Naive thymus-derived CD4-positive, alpha-beta T cell (primary cell): ENCODE measurements at regions not wholly inside any gene's neighbourhood (a gene's known extent, or its start where the extent isn't known, plus 50 kb on each side); places are given as distances from the start of the nearest gene placed in this dataset.

Experiments
- ATAC-seq: fragments of 150-1000 bp; cut with Tn5 transposase; 2 replicates; pipeline ENCODE4 v1.10.0; 2021; ENCODE audit warnings: mild to moderate bottlenecking, moderate library complexity
- CTCF ChIA-PET: fragments of 350-600 bp; sonication (Branson Sonifier 250); formaldehyde crosslinking; loops from one replicate; lab custom pipeline; 2021; ENCODE audit warnings: antibody characterized with exemption; lab: Charles Lee
- POLR2A ChIA-PET: fragments of 350-600 bp; sonication (Branson Sonifier 250); formaldehyde crosslinking; loops from one replicate; lab custom pipeline; 2021; ENCODE audit warnings: antibody characterized with exemption, inconsistent platforms; lab: Charles Lee
- DNase-seq, 9 donors: peaks; one replicate each; pipeline versions ENCODE4 v3.0.0 to v3.0.0-alpha.2; 2020 to 2022; ENCODE audit warnings: mixed read lengths in 1 of 9
- H3K27ac ChIP-seq: one replicate; pipeline ENCODE4 v1.7.0; 2013; ENCODE audit warnings: mild to moderate bottlenecking, low read depth, low read length, moderate library complexity
- H3K27me3 ChIP-seq, 2 donors: one replicate each; pipeline ENCODE4 v1.7.0; 2013; ENCODE audit warnings: low read length in 2 of 2, mild to moderate bottlenecking in 2 of 2, moderate library complexity in 2 of 2; ENCODE audit not compliant: control insufficient read depth in 2 of 2, insufficient read depth in 2 of 2
- H3K36me3 ChIP-seq, 3 experiments: 1 replicate in 2 of 3; 2 replicates in 1 of 3; pipeline ENCODE4 v1.7.0; 2013; ENCODE audit warnings: low read length in 3 of 3, mild to moderate bottlenecking in 3 of 3, moderate library complexity in 1 of 3; ENCODE audit not compliant: insufficient read depth in 3 of 3, control insufficient read depth in 2 of 3
- H3K4me1 ChIP-seq, 2 donors: one replicate each; pipeline ENCODE4 v1.7.0; 2013; ENCODE audit warnings: low read length in 2 of 2, mild to moderate bottlenecking in 2 of 2, moderate library complexity in 1 of 2; ENCODE audit not compliant: control insufficient read depth in 2 of 2, insufficient read depth in 2 of 2
- H3K4me3 ChIP-seq: 2 replicates; pipeline ENCODE4 v1.7.0; 2013; ENCODE audit warnings: mild to moderate bottlenecking, low read length
- H3K9me3 ChIP-seq, 3 experiments: 1 replicate in 2 of 3; 2 replicates in 1 of 3; pipeline ENCODE4 v1.7.0; 2013; ENCODE audit warnings: low read length in 3 of 3; ENCODE audit not compliant: control insufficient read depth in 2 of 3
- H3K27ac Mint-ChIP-seq, 9 donors: one replicate each; pipeline ENCODE4 v1.8.0; 2020 to 2022; ENCODE audit warnings: mixed read lengths in 9 of 9, mild to moderate bottlenecking in 8 of 9, moderate library complexity in 5 of 9, inconsistent platforms in 2 of 9
- H3K27me3 Mint-ChIP-seq, 5 donors: one replicate each; pipeline ENCODE4 v1.8.0; 2021 to 2022; ENCODE audit warnings: mixed read lengths in 5 of 5, mild to moderate bottlenecking in 1 of 5
- H3K36me3 Mint-ChIP-seq, 5 donors: one replicate each; pipeline ENCODE4 v1.8.0; 2020 to 2022; ENCODE audit warnings: mixed read lengths in 5 of 5, mild to moderate bottlenecking in 3 of 5, inconsistent platforms in 1 of 5
- H3K4me1 Mint-ChIP-seq, 7 donors: one replicate each; pipeline ENCODE4 v1.8.0; 2020 to 2022; ENCODE audit warnings: mixed read lengths in 7 of 7, mild to moderate bottlenecking in 3 of 7, inconsistent platforms in 1 of 7
- H3K4me3 Mint-ChIP-seq, 10 donors: one replicate each; pipeline ENCODE4 v1.8.0; 2020 to 2022; ENCODE audit warnings: mild to moderate bottlenecking in 10 of 10, mixed read lengths in 10 of 10, moderate library complexity in 6 of 10, inconsistent platforms in 2 of 10
- H3K9me3 Mint-ChIP-seq, 11 donors: one replicate each; pipeline ENCODE4 v1.8.0; 2020 to 2022; ENCODE audit warnings: mixed read lengths in 11 of 11, mild to moderate bottlenecking in 4 of 11, inconsistent platforms in 1 of 11, moderate library complexity in 1 of 11
- intact Hi-C, 2 donors: fragments of 100-400 bp; cut with micrococcal nuclease; formaldehyde crosslinking; loops; one replicate each; pipeline ENCODE4 v1.15.1; 2023

GRCh38 chr1:219808790-219809189 is 119.6 kb downstream of the SLC30A10 start:
- no peaks in the 10 kb centered on the region for H3K36me3 Mint-ChIP-seq
- H3K9me3 ChIP-seq = no peaks in the 10 kb centered on the region
- H3K27me3 Mint-ChIP-seq = peaks cover 0 to 12% (median 11%) of the 10 kb centered on the region in 5 donors
- ATAC-seq (no peak), DNase-seq (no peak)
- no peaks in the 10 kb centered on the region for H3K27me3 ChIP-seq
- H3K9me3 Mint-ChIP-seq = peaks cover 0 to 8% (median 0%) of the 10 kb centered on the region in 11 donors
- POLR2A ChIA-PET = no interaction called here
- intact Hi-C loops = no loop called here
- H3K4me1 ChIP-seq = no peaks in the 10 kb centered on the region
- no peak overlapping the region for H3K27ac Mint-ChIP-seq
- no peak overlapping the region for H3K4me3 ChIP-seq
- CTCF ChIA-PET = no interaction called here
- no peaks in the 10 kb centered on the region for H3K36me3 ChIP-seq
- no peak overlapping the region for H3K4me3 Mint-ChIP-seq
- H3K4me1 Mint-ChIP-seq = no peaks in the 10 kb centered on the region
- no peak overlapping the region for H3K27ac ChIP-seq

- Mint-ChIP-seq H3K27ac (no peak overlapping the region), H3K4me3 (no peak overlapping the region), H3K4me1 (no peaks in the 10 kb centered on the region), H3K9me3 (peaks cover 0 to 8% (median 0%) of the 10 kb centered on the region in 11 donors), H3K27me3 (peaks cover 0 to 11% (median 11%) of the 10 kb centered on the region in 5 donors), H3K36me3 (no peaks in the 10 kb centered on the region)
- ATAC-seq = no peak
- Histone ChIP-seq H3K4me1 (no peaks in the 10 kb centered on the region), H3K36me3 (no peaks in the 10 kb centered on the region), H3K27me3 (no peaks in the 10 kb centered on the region), H3K9me3 (no peaks in the 10 kb centered on the region), H3K27ac (no peak overlapping the region), H3K4me3 (no peak overlapping the region)
- DNase-seq = no peak
- POLR2A ChIA-PET = no interaction called here
- CTCF ChIA-PET = no interaction called here
- intact Hi-C loops = no loop called here
Measured at GRCh38 chr1:219806642-219807041, 121.7 kb downstream of the SLC30A10 start.

GRCh38 chr1:219806020-219806419 is 122.3 kb downstream of the SLC30A10 start:
- no peaks in the 10 kb centered on the region for H3K4me1 Mint-ChIP-seq
- H3K4me3 Mint-ChIP-seq = no peak overlapping the region
- Histone ChIP-seq H3K36me3 (no peaks in the 10 kb centered on the region), H3K4me1 (no peaks in the 10 kb centered on the region), H3K27me3 (no peaks in the 10 kb centered on the region), H3K9me3 (no peaks in the 10 kb centered on the region), H3K4me3 (no peak overlapping the region), H3K27ac (no peak overlapping the region)
- ATAC-seq (no peak), DNase-seq (no peak)
- ChIA-PET CTCF (no interaction called here), POLR2A (no interaction called here)
- peaks cover 0 to 11% (median 6%) of the 10 kb centered on the region in 5 donors for H3K27me3 Mint-ChIP-seq
- no peak overlapping the region for H3K27ac Mint-ChIP-seq
- peaks cover 0 to 8% (median 0%) of the 10 kb centered on the region in 11 donors for H3K9me3 Mint-ChIP-seq
- intact Hi-C loops = no loop called here
- no peaks in the 10 kb centered on the region for H3K36me3 Mint-ChIP-seq

- H3K9me3 ChIP-seq = no peaks in the 10 kb centered on the region
- no peak for DNase-seq
- intact Hi-C loops = no loop called here
- H3K27me3 ChIP-seq = no peaks in the 10 kb centered on the region
- Mint-ChIP-seq H3K4me3 (no peak overlapping the region), H3K9me3 (peaks cover 0 to 8% (median 0%) of the 10 kb centered on the region in 11 donors), H3K27me3 (peaks cover 0 to 11% (median 5%) of the 10 kb centered on the region in 5 donors), H3K27ac (no peak overlapping the region), H3K4me1 (no peaks in the 10 kb centered on the region), H3K36me3 (no peaks in the 10 kb centered on the region)
- ChIA-PET CTCF (no interaction called here), POLR2A (no interaction called here)
- H3K36me3 ChIP-seq = no peaks in the 10 kb centered on the region
- no peak overlapping the region for H3K4me3 ChIP-seq
- H3K27ac ChIP-seq = no peak overlapping the region
- H3K4me1 ChIP-seq = no peaks in the 10 kb centered on the region
- ATAC-seq = no peak
Measured at GRCh38 chr1:219805191-219805590, 123.2 kb downstream of the SLC30A10 start.

GRCh38 chr1:219801156-219801820 is 127.1 kb downstream of the SLC30A10 start:
- ChIA-PET CTCF (no interaction called here), POLR2A (no interaction called here)
- no peaks in the 10 kb centered on the region for H3K4me1 Mint-ChIP-seq
- H3K9me3 Mint-ChIP-seq = peaks cover 0 to 6% (median 0%) of the 10 kb centered on the region in 11 donors
- H3K9me3 ChIP-seq = no peaks in the 10 kb centered on the region
- intact Hi-C loops = no loop called here
- no peaks in the 10 kb centered on the region for H3K36me3 ChIP-seq
- H3K4me1 ChIP-seq = no peaks in the 10 kb centered on the region
- no peaks in the 10 kb centered on the region for H3K27me3 ChIP-seq
- ATAC-seq = no peak
- H3K4me3 Mint-ChIP-seq = no peak overlapping the region
- H3K36me3 Mint-ChIP-seq = no peaks in the 10 kb centered on the region
- peaks cover 0 to 11% (median 4%) of the 10 kb centered on the region in 5 donors for H3K27me3 Mint-ChIP-seq
- no peak overlapping the region for H3K4me3 ChIP-seq
- DNase-seq = no peak
- H3K27ac Mint-ChIP-seq = no peak overlapping the region
- no peak overlapping the region for H3K27ac ChIP-seq

- intact Hi-C loops = no loop called here
- Histone ChIP-seq H3K4me3 (no peak overlapping the region), H3K9me3 (no peaks in the 10 kb centered on the region), H3K36me3 (no peaks in the 10 kb centered on the region), H3K4me1 (no peaks in the 10 kb centered on the region), H3K27me3 (peaks cover 0 to 2% of the 10 kb centered on the region in 2 donors), H3K27ac (no peak overlapping the region)
- no peak for DNase-seq
- ChIA-PET POLR2A (no interaction called here), CTCF (no interaction called here)
- Mint-ChIP-seq H3K36me3 (no peaks in the 10 kb centered on the region), H3K4me3 (no peak overlapping the region), H3K27me3 (peaks cover 0 to 21% (median 7%) of the 10 kb centered on the region in 5 donors), H3K9me3 (peaks cover 0 to 6% (median 0%) of the 10 kb centered on the region in 11 donors), H3K4me1 (no peaks in the 10 kb centered on the region), H3K27ac (no peak overlapping the region)
- no peak for ATAC-seq
Measured at GRCh38 chr1:219798283-219799030, 129.9 kb downstream of the SLC30A10 start.
